Stimulated activated CD8-positive, alpha-beta memory T cell treated with anti-CD3 and anti-CD28 coated beads, Interleukin-12 subunit alpha, Interleukin-12 subunit beta, amount 100 ng/mL, for 4 hours (primary cell): ENCODE measurements at regions not wholly inside any gene's neighbourhood (a gene's known extent, or its start where the extent isn't known, plus 50 kb on each side); places are given as distances from the start of the nearest gene placed in this dataset.
"Not testable (repeated sequence)": the region's sequence is repeated elsewhere in the genome, so short reads cannot be mapped to it uniquely, and the experiment has no call there.

Experiments
- DNase-seq: peaks from one replicate; pipeline ENCODE4 v3.0.0-alpha.2; 2020; ENCODE audit warnings: low read depth

DNA sequence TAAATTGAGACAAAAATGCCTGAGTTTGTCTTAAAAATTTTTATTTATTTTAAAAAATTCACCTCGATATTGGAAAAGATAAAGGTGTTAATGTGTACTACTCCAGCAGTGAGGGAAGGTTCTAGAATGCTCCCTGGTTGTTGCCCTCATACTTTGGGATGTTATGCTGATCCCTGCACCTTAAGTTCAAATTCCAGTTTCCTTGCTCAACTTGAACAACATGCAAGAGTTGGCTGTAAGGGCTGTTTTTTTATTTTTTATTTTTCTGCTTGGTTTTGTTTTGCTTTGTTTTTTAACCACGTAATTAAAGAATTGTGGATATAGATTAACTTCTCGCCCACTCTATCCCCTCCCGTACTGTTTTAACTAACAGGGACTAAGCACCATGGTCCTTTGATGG is 158.7 kb upstream of the CITED2 start:
- DNase-seq: no peak

DNA sequence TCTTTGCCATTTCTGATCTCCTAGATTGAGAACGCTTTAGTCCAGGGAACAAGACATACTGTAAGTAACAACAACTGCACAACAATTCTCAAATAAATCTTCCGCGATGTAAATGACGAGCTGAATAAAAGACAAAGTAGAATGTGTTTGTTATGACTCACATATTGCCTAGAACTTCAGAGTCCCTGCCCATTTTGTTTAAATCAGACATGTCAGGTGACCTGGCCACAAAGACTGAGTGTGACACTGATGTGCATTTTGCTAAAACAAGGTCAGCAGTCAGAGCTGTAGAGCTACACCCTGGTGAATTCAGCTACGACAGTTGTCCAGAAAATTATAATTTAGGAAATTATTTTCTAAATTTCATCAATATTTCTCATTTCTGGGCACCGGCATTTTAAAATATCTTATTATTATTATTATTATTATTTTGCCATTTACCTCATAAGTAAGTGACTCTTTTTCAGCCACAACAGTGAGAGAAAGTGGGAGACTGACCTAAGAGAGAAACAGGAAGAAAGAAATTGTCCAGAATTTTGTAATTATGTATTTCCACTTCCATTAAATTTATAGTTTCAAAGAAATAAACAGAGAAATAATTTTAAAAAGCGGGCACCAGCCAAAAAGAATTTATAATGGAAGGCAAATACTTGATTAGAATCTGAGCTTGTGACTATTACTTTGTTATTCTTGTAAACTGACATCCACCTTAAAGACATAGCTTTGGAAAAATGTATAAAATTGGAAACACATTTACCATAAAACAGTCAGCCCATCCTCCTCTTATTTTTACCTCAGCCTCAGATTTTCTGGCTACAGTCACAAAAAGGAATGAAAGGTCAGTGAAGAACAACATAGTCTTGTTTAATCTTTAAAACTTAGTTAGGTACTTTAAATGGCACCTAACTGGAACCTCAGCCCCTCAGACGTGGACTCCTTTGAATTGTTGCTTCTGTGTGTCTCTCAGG is 157.0 kb upstream of the CITED2 start:
- DNase-seq: peak; percentile 6

DNA sequence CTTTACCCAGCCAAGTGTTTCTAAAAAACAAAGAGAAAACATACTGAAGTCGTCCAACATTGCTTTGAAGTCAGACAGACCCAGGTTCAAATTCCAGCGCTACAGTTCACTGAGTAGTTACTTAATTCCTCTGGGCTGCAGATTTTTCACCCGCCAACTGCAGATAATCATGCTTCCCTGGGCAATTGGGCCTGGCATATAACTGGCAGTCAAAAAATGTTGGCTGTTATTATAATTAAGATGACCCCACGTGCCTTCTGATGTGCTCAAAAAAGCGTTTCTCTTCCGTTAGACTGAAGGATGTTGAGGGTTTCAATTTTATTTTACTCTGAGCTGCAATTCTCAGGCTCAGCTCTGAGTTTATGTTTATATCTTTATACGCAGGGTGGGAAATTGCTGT is 156.1 kb upstream of the CITED2 start:
- DNase-seq: no peak

DNA sequence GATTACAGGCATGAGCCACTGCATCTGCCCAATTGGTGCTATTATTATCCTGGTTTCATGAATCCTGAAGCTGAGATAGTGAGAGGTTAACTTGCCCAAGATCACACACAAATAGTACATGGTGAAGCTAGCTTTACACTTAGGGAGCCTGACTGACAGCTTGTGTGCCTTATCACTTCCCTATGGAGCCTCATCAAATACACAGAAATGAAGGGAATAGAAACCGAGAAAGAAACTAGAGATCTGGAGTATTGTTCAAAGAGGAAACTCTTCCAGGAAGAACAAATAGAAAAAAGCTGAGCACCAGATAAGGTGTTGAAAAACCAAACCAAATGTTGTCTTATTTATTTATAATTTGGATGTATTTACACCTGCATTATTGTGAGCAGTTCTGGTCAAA is 155.0 kb upstream of the CITED2 start:
- DNase-seq: no peak

DNA sequence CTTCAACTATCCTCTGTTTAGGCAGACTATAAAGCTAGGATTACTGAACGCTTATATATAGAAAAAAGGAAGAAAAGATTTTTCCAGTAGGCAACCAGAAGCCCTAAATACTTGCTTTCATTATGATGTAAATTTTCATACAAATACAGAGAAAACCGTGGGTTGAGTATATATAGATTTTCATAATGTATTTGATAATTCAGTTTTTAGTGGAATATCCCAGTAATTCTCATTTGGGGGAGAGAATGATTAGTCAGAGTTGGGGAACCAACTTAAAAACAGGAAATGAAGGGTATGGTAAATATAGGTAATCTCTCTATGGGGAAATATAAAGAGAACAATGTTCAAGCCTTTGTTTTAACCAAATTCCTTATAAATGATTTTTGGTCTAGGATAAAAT is 154.0 kb upstream of the CITED2 start:
- no peak for DNase-seq

DNA sequence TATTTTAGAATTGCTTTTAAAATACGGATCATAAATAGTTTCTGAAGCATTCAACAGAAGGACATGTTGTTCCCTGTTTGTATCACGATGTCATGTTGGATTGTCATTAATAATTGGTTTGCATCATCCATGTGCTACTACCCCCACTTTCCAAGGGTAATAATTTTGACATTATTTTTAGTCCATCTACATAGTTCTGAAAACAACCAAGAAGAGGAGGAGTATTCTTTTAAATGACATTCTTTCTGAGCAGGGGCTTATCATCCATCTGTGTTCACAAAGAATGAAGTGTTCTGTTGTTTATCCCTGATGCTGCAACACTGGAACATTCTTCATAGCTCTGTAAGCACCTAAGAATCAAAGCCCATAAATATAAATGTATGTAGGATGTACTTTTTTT is 151.0 kb upstream of the CITED2 start:
- no peak for DNase-seq

DNA sequence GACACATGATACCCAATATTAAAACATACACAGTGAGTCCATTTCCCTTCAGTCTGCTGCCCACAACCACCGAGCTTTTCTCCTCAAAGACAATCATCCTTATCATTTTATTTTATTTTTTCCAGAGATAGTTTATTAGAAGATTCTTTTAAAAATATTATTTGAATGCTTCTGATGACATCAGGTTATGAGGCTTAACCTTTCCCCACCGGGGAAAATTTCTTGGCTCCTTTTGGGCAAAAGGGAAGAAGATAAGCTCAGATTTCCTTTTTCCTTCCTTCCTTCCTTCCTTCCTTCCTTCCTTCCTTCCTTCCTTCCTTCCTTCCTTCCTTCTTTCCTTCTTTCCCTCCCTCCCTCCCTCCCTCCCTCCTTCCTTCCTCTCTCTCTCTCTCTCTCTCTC is 149.5 kb upstream of the CITED2 start:
- no peak for DNase-seq

DNA sequence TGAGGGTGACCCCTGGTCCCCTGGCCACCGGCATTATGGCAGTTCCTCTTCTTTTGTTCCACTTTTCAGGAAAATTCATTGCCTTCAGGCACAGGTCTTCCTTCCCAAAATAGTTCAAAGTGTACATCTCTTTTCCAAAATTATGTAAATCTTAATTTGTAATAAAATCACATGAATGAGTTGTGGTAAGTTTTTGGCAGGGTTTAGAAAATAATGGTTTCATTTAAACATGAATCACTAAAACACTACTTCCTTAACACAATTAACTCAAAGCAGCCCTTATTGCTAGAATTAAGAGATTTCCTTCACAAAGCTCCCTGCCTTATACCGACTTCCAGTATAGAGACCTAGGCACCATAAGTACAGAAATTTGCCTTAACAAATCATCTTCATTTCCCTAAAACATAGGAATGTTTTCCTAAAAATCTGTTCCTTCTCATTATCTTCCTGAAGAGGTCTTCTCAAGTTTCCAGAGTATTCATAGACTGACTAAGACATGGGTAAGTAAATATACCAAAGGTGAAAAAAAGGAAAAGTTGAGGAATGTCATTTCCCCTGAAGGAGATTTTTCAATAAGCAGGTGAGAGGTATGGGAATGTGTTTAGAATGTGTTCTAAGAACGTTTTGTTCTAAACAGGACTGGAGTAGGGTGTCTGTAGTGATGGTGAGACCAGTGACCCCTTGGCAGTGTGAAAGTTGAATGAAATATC is 148.2 kb upstream of the CITED2 start:
- no peak for DNase-seq

DNA sequence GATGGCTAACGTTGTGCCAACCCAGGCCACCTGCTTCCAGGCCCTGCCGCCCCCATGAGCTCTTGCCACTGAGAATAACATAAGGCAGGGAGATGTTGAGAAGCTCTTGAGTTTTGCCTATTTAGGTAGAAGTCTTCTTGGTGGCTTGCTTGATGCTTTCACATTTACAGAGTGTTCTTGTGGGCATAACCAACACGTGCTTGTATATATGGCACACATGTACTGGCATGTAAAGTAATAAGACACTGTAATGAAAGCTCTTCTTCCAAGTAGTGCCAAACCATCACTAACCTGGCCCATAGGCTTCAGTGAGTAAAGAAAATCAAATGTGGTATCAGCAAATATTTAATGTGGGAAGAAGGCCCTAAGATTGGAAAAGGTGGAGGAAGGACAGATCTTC is 146.9 kb upstream of the CITED2 start:
- no peak for DNase-seq

DNA sequence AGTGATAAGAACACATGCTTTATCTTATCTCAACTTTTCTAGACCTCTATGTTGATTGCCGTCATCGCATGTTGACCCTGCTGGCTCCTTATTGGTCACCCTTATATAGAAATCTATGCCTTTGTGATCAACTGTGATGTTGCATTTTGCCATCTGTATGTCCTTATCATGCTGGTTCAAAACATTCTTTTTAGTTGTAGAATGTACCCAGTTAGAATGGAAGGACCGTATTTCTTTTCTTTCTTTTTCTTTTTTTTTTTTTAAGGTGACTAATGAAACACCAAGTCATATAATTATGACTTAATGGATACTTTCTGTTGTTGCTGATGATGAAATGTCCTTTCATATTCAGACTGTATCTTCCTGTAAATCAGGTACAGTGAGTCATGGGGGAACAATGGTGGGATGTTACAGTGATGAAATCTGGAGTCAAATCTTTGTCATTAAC is 145.9 kb upstream of the CITED2 start:
- no peak for DNase-seq

DNA sequence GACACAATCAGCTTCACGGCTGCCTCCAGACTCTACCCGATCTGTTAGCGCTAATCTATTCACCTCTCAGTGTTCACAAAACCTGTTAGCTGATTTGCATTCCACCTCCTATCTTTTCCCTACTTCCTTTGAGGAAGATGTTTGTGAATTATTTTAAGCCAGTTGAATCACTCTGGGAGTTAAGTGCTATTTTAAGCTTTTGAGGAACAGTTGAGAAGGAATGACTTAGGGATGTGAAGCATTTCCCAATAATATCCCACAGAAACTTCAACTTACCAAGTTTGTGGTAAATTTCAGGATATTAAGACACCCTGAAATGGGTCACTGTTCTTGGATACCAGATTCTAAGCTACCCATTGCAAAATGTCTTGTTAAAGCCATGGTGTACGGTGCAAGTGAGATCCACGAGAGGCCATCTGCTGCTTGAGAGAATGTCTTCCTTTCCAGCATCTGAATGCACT is 145.2 kb upstream of the CITED2 start:
- DNase-seq: no peak

DNA sequence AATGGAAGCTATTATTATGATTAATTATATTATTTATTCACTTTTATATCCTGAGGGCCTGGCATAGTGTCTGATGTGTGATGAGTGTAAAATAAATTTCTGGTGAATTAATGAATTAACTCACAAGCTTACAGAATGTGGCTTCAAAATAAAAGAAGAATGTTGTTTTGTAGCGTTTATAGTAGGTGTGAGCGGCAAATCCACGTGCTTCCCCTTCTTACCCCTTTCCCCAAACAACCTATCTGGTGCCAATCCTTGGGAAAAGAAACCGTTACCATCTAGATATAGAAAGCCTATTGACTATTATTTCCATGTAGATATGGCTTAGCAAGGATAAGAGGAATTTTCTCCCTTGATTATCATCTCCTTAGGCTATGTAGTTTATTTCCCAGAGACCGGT is 144.6 kb upstream of the CITED2 start:
- DNase-seq: no peak

DNA sequence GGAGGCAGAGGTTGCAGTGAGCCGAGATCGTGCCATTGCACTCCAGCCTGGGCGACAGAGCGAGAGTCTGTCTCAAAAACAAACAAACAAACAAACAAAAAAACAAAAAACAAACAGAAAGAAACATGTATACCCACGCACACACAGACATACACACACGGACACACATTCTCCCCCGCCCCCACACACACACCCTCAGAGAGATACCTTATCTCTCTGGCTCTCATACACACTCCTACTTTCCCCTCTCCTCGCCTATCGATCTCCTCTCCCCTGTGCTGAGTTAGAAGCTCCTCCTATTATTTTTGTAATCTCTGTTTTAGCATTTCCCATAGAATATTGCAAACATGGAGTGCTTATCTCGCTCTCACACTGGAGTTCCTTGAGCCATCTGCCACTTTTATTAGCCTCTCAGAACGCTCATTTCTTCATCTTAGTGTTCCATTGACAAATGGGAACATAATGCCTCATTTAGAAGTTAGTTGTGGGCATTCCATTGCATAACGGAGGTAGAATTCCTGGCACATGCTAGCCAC is 144.2 kb upstream of the CITED2 start:
- no peak for DNase-seq

DNA sequence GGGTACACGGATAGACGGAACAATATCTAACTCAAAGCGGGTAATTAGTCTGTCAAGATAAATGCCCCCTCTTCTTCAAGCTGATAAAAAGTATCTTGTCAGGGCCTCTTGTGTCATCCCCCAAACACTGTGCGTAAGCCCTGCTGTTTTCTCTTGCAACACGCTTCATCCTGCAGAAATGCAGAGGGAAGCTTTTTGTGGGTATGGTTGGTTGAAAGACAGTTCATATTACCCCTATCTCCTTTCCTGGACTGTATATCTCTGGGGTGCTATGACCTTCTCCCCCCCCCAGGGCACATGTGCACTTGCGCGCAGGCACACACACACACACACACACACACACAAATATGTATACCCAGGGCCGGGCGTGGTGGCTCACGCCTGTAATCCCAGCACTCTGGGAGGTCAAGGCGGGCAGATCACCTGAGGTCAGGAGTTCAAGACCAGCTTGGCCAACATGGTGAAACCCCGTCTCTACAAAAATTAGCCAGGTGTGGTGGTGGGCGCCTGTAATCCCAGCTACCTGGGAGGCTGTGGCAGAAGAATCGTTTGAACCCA is 143.6 kb upstream of the CITED2 start:
- not testable (repeated sequence) for DNase-seq

DNA sequence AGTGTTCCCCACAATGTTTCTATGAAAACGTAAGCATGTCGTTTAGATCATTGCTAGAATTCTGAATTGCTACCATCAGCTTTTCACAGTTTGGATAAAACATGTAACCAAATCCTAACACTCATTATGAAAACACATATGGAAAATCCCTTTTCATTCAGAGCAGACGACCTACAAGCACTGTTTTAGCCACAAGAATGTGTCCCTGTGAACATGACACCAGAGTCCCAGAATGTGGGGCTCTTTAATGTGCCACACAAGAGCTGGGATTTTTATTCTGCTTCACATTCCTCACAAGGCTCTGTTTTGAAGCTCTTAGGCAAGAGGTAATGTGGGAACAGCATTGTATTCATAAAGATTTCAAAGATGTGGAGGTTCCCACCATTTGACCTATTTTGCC is 141.1 kb upstream of the CITED2 start:
- no peak for DNase-seq

DNA sequence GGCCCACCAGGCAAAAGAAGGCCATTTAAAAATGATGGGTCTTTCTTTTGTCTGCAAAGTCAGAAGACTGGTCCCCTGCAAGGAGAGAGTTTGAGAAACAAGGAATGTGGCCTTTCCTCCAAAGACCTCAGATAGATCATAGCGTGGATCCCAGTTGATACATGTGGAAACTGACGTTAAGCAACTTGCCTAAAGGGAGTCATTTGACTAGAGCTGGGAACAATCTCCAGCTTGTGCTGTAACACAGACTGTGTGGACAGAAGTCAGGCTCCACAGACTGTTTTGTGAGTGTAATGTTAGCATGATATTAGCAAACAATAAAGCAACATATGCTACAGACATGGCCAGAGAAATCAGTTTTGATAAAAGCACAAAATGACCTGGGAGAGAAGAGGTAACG is 140.4 kb upstream of the CITED2 start:
- no peak for DNase-seq

DNA sequence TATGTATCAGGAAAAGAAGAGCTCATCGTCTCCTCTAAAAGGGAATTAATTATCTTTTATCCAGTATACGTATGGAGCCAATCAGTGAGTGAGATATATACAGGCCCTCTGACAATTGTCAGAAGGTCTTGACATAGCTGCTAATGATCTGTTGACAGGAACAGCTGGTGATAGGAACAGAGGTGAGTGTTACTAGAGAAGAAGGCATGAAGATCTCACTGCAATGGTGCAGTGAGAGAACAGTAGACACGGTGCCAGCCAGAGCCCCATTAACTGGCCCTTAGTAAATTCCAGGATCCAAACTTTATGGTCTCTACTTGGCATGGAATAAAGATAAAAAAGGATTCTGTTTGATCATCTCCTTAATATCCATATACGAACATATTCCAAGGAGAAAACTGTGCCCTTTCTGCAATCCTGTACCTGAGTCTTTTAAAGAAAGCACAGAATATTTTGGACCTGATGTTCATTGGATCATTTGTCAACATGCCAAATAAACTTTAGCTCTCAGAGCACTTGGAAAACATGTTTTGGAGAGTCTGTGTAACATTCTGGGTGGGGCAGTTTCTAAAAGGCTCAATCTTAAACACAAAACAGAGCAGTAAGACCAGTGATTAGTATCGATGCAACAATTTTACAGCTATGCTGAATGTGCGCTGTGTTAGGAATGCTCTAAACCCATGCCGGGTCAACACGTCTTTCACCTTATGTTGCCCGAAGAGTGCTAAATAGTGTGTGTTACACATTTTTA is 135.8 kb upstream of the CITED2 start:
- DNase-seq: no peak

DNA sequence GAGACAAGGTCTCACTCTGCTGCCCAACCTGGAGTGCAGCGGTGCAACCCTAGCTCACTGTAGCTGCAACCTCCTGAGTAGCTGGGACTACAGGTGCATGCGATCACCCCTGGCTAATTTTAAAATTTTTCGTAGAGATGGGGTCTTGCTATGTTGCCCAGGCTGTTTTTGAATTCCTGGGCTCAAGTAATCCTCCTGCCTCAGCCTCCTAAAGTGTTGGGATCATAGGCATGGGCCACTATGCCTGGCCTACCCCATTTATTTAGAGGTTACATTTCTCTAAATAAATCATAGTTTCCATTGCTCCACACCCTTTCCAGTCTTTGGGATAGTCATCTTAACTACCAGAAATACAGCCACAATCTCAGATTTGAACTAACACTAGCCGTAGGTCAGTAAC is 134.7 kb upstream of the CITED2 start:
- DNase-seq: no peak

DNA sequence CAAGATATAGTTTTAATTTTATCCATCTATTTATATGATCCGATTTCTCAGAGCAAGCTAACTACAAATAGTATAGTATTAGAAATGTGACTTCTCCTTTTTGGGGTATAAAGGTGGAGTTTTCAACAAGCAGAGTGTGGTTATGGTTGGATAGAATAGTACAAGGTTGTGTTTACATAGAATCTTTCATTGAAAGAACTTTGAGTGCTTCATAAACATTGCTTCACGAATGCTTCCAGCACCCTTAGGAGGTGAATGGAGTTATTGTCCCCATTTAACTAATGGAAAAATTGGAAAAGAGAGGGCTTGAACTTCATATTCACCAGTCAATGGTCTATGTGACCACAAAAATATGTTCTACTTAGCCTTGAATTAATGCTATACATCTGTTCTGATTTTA is 134.1 kb upstream of the CITED2 start:
- DNase-seq: no peak

DNA sequence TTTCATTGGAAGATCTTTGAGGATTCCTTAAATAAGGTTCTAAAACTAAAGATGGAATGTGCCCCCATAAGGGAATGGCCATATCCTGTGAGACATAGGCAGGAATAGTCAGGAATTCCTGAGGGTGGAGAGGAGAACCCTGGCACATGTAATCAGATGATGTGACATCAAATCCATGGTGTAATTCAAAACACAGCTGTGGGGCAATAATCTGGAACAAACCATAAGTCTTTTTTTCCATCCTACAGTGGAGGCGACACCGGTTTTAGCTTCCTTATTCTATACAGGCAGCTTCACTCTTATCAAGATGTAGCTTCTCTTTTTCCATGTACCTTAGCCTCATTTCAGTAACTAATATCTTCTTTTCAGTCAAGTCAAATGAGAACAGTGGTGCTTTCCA is 133.6 kb upstream of the CITED2 start:
- no peak for DNase-seq

DNA sequence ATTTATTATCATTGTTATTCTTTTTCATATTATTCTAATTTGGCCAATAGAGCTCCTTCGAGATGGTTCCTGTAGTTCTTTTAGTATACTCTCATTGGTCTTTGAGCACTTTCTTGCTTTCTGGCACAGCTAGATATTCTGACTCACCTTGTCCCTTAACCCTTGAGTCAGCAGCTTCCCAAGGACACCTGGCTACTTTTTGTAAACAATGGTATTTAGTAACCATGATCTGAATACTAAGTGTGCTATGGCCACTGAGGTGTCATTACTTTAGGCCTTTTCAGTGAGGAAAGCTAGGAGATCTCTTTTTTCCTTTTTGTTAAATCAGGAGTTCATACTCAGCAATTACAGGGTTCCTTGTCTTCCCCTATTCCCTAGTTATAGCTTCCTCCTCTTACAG is 126.5 kb upstream of the CITED2 start:
- no peak for DNase-seq

DNA sequence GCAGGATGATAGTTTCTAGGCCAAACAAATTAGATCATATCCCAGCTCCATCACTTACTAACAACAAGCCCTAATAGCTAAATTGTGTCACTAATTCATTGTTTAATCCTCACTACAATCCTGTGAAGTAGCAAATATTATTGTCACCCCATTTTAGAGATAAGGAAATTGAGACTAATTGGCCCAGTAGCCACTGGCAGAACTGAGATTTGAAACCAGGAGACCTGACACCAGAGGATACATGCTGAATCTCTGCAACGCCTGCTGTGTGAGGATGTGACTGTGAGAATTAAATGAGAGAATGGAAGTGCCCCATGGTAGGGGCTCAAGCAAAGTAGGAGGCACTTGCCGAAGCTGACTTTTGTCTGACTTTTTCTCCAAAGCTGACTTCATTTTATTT is 124.3 kb upstream of the CITED2 start:
- no peak for DNase-seq
